LNCaP clone FGC (cell line): ENCODE measurements at regions not wholly inside any gene's neighbourhood (a gene's known extent, or its start where the extent isn't known, plus 50 kb on each side); places are given as distances from the start of the nearest gene placed in this dataset.

ENCODE experiments used
- DNase-seq: peaks from one replicate; pipeline ENCODE4 v3.0.0-alpha.2; 2011; ENCODE audit warnings: low read depth
- H3K4me3 ChIP-seq: 2 replicates; pipeline ENCODE4 v1.5.1; 2011; ENCODE audit warnings: mild to moderate bottlenecking, low read depth, low read length, control low read depth
- TF ChIP-seq, protein P1 (sequence below): IDR thresholded peaks from 2 replicates; pipeline ENCODE4 v1.5.1; 2012; ENCODE audit warnings: mild to moderate bottlenecking; ENCODE audit not compliant: control insufficient read depth, insufficient read depth; ENCODE audit errors: extremely low read depth

GRCh38 chr6:22025468-22026163 is 271.2 kb downstream of the PRL start:
- no peak overlapping the region for H3K4me3 ChIP-seq
- no peak for DNase-seq
- TF ChIP-seq, protein P1, sequence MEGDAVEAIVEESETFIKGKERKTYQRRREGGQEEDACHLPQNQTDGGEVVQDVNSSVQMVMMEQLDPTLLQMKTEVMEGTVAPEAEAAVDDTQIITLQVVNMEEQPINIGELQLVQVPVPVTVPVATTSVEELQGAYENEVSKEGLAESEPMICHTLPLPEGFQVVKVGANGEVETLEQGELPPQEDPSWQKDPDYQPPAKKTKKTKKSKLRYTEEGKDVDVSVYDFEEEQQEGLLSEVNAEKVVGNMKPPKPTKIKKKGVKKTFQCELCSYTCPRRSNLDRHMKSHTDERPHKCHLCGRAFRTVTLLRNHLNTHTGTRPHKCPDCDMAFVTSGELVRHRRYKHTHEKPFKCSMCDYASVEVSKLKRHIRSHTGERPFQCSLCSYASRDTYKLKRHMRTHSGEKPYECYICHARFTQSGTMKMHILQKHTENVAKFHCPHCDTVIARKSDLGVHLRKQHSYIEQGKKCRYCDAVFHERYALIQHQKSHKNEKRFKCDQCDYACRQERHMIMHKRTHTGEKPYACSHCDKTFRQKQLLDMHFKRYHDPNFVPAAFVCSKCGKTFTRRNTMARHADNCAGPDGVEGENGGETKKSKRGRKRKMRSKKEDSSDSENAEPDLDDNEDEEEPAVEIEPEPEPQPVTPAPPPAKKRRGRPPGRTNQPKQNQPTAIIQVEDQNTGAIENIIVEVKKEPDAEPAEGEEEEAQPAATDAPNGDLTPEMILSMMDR, result no peak

DNA sequence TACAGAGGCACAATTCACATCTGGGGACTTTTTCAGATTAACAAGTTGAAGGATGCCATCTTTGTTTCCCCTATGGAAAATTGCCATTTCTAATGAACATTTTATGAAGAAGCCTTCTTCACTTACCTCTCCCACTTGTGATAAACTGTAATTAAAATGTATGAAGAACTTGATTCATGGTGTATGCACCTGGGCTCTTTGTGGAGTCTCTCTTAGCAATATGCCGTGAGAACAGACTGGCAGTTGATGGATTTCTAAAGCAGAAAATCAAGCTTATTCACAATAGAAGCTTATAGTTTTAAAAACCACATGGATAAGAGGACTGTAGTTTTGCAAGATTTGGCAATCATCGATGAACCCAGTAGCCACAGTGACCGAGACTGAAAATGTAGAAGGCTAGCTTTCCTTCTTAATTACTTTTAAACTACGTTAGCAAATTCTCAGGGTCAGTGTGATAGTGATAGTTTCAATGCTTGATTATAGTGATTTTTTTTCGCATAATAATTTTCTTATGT is 270.6 kb downstream of the PRL start:
- H3K4me3 ChIP-seq, result no peak overlapping the region
- TF ChIP-seq, protein P1, result no peak
- no peak for DNase-seq

- TF ChIP-seq, protein P1, result no peak
- no peak overlapping the region for H3K4me3 ChIP-seq
- no peak for DNase-seq
These were observed 269.7 kb downstream of the PRL start for GRCh38 chr6:22027040-22027725.

GRCh38 chr6:22028403-22029090 is 268.3 kb downstream of the PRL start:
- DNase-seq, result no peak
- TF ChIP-seq, protein P1, result no peak
- H3K4me3 ChIP-seq, result no peak overlapping the region

DNA sequence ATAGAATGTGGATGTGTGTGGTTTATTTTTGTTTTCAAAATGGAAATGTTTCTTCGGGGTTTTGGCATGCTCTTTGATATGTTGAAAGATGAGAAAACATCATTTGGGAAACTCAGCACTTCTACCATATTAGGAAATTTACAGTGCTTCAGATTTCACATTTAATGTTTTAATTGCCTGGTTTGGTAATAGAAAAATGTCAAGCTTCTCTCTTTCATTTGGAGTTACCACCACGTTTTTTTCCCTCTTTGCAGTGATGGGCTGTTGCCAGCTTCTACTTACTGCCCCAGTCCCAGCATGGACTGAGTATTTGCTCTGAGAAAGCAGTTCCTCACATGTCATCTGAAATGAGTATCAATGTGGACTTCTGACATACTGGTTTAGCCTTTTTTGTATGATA is 267.7 kb downstream of the PRL start:
- no peak for DNase-seq
- TF ChIP-seq, protein P1, result no peak
- no peak overlapping the region for H3K4me3 ChIP-seq

DNA sequence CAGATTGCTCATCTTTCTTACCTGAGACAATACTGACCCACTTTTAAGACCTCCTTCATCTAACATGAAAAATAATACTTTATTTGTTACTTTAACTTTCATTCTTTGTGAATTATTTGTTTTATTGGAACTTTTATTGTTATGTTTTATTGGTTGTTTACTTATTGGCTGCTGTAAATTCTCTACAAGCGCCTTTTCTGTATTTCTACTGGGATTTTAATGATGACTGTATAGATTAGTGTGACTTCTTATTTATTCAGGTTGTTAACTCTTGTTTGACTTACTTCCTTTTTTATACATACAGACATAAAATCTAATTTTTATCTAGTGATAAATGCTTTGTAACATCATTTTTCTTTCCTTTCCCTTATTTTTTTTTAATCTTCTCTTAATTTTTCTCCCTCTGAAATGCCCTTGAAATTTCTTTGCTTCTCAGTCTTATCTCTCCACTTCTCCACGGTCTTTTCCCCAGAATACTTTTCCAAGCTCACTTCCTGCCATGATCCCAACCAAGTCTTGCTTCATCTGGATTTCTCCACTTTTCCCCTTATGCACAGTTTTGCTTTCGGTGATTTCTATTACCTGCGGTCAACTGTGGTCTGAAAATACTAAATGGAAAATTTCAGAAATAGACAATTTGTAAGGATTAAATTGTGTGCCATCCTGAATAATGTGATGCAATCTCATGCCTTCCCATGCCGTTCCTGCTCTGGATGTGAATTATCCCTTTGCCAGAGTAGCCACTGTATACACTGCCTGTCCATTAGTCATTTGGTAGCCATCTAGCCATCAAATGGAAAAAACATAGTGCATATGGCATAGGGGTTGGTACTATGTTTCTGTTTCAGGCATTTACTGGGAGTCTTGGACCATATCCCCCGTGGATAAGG is 265.9 kb downstream of the PRL start:
- peak; percentile 51 for DNase-seq
- TF ChIP-seq, protein P1, result no peak
- no peak overlapping the region for H3K4me3 ChIP-seq
